DND-41 (cell line): ENCODE measurements at regions not wholly inside any gene's neighbourhood (a gene's known extent, or its start where the extent isn't known, plus 50 kb on each side); places are given as distances from the start of the nearest gene placed in this dataset.

ENCODE experiments used
- ATAC-seq: fragments of 200-7000 bp; cut with Tn5 transposase; 3 replicates; pipeline ENCODE4 v1.9.1; 2021; ENCODE audit warnings: low read depth; ENCODE audit not compliant: insufficient read depth
- DNase-seq: peaks from one replicate; pipeline ENCODE4 v3.0.0-alpha.2; 2020
- H2AFZ ChIP-seq: 2 replicates; pipeline ENCODE4 v1.6.0; 2012; ENCODE audit warnings: low read depth, low read length
- H3K27ac ChIP-seq: 2 replicates; pipeline ENCODE4 v1.5.1; 2012; ENCODE audit warnings: low read length, inconsistent platforms
- H3K27me3 ChIP-seq: fragments of 200-600 bp; sonication (generic); 2 replicates; pipeline ENCODE4 v1.6.0; 2012; ENCODE audit warnings: low read length, mild to moderate bottlenecking, inconsistent platforms; ENCODE audit not compliant: insufficient read depth, poor library complexity
- H3K36me3 ChIP-seq: 2 replicates; pipeline ENCODE4 v1.5.1; 2012; ENCODE audit warnings: low read length, inconsistent platforms; ENCODE audit not compliant: insufficient read depth
- H3K4me1 ChIP-seq: 2 replicates; pipeline ENCODE4 v1.5.1; 2012; ENCODE audit warnings: mild to moderate bottlenecking, low read length; ENCODE audit not compliant: insufficient read depth
- H3K4me2 ChIP-seq: 2 replicates; pipeline ENCODE4 v1.6.0; 2012; ENCODE audit warnings: mild to moderate bottlenecking, moderate library complexity, low read length, inconsistent platforms; ENCODE audit not compliant: insufficient read depth
- H3K4me3 ChIP-seq, 2 experiments: fragments of 200-600 bp in 1 of 2; shearing (Covaris generic) in 1 of 2; 2 replicates each; pipeline ENCODE4 v1.5.1; 2012 to 2016; ENCODE audit warnings: inconsistent platforms in 2 of 2, low read length in 2 of 2, mild to moderate bottlenecking in 2 of 2, low read depth in 1 of 2, moderate library complexity in 1 of 2
- H3K79me2 ChIP-seq: 2 replicates; pipeline ENCODE4 v1.6.0; 2012; ENCODE audit warnings: low read length, inconsistent platforms; ENCODE audit not compliant: insufficient read depth
- H3K9ac ChIP-seq: 2 replicates; pipeline ENCODE4 v1.6.0; 2012; ENCODE audit warnings: low read depth, mild to moderate bottlenecking, inconsistent platforms, low read length, moderate library complexity
- H3K9me3 ChIP-seq: 2 replicates; pipeline ENCODE4 v1.5.1; 2012; ENCODE audit warnings: low read length, moderate library complexity, mild to moderate bottlenecking, inconsistent platforms; ENCODE audit not compliant: insufficient read depth, severe bottlenecking
- H4K20me1 ChIP-seq: 2 replicates; pipeline ENCODE4 v1.6.0; 2012; ENCODE audit warnings: low read length; ENCODE audit not compliant: insufficient read depth
- CTCF ChIP-seq: IDR thresholded peaks from 2 replicates; pipeline ENCODE4 v1.5.1; 2012; ENCODE audit warnings: borderline replicate concordance, low read length, moderate library complexity, mild to moderate bottlenecking; ENCODE audit not compliant: poor library complexity, severe bottlenecking; ENCODE audit errors: extremely low read depth
- EZH2 ChIP-seq: IDR thresholded peaks from 3 replicates; pipeline ENCODE4 v1.6.1; 2012; ENCODE audit warnings: borderline replicate concordance, low read depth, mild to moderate bottlenecking, moderate library complexity, low read length, inconsistent platforms; ENCODE audit not compliant: severe bottlenecking

GRCh38 chr9:31677877-31678276 is 706.6 kb upstream of the ACO1 start:
- Histone ChIP-seq H3K4me2 (no peak overlapping the region), H4K20me1 (no peaks in the 10 kb centered on the region), H3K4me1 (no peaks in the 10 kb centered on the region), H3K9ac (no peak overlapping the region), H3K27me3 (no peaks in the 10 kb centered on the region), H3K4me3 (no peak overlapping the region), H3K36me3 (no peaks in the 10 kb centered on the region), H3K79me2 (no peaks in the 10 kb centered on the region), H3K27ac (no peak overlapping the region), H2AFZ (no peak overlapping the region), H3K9me3 (no peaks in the 10 kb centered on the region)
- DNase-seq: no peak
- TF ChIP-seq CTCF (no peak), EZH2 (no peak)
- ATAC-seq: no peak

GRCh38 chr9:31683116-31683515 is 701.3 kb upstream of the ACO1 start:
- H3K4me3 ChIP-seq: no peak overlapping the region
- no peaks in the 10 kb centered on the region for H3K27me3 ChIP-seq
- no peaks in the 10 kb centered on the region for H3K79me2 ChIP-seq
- ATAC-seq (no peak), DNase-seq (no peak)
- no peaks in the 10 kb centered on the region for H3K36me3 ChIP-seq
- TF ChIP-seq CTCF: no peak
- TF ChIP-seq EZH2: no peak
- no peaks in the 10 kb centered on the region for H3K4me1 ChIP-seq
- H4K20me1 ChIP-seq: no peaks in the 10 kb centered on the region
- H2AFZ ChIP-seq: no peak overlapping the region
- H3K27ac ChIP-seq: no peak overlapping the region
- H3K4me2 ChIP-seq: no peak overlapping the region
- H3K9ac ChIP-seq: no peak overlapping the region
- H3K9me3 ChIP-seq: no peaks in the 10 kb centered on the region

- H3K36me3 ChIP-seq: no peaks in the 10 kb centered on the region
- H3K4me3 ChIP-seq: no peak overlapping the region
- no peak overlapping the region for H3K4me2 ChIP-seq
- TF ChIP-seq EZH2: no peak
- TF ChIP-seq CTCF: no peak
- H3K79me2 ChIP-seq: no peaks in the 10 kb centered on the region
- no peaks in the 10 kb centered on the region for H4K20me1 ChIP-seq
- H3K9me3 ChIP-seq: no peaks in the 10 kb centered on the region
- no peak for DNase-seq
- no peaks in the 10 kb centered on the region for H3K4me1 ChIP-seq
- no peaks in the 10 kb centered on the region for H3K27me3 ChIP-seq
- no peak overlapping the region for H3K9ac ChIP-seq
- no peak overlapping the region for H2AFZ ChIP-seq
- no peak for ATAC-seq
- no peak overlapping the region for H3K27ac ChIP-seq
Observed at GRCh38 chr9:31697956-31698355, 686.5 kb upstream of the ACO1 start.

- no peak for ATAC-seq
- no peak overlapping the region for H2AFZ ChIP-seq
Observed at GRCh38 chr9:31699836-31700235, 684.6 kb upstream of the ACO1 start.

More at GRCh38 chr9:31699836-31700235, 684.6 kb upstream of the ACO1 start:
- H3K4me3 ChIP-seq: no peak overlapping the region
- no peak overlapping the region for H3K9ac ChIP-seq
- H3K36me3 ChIP-seq: no peaks in the 10 kb centered on the region
- no peak for DNase-seq
- H3K4me2 ChIP-seq: no peak overlapping the region
- H3K4me1 ChIP-seq: no peaks in the 10 kb centered on the region
- no peaks in the 10 kb centered on the region for H4K20me1 ChIP-seq
- H3K9me3 ChIP-seq: no peaks in the 10 kb centered on the region
- no peaks in the 10 kb centered on the region for H3K79me2 ChIP-seq
- no peaks in the 10 kb centered on the region for H3K27me3 ChIP-seq
- no peak for TF ChIP-seq CTCF
- TF ChIP-seq EZH2: no peak
- no peak overlapping the region for H3K27ac ChIP-seq
